Brain microvascular endothelial cell (primary cell): ENCODE measurements at regions not wholly inside any gene's neighbourhood (a gene's known extent, or its start where the extent isn't known, plus 50 kb on each side); places are given as distances from the start of the nearest gene placed in this dataset.

Experiments used
- DNase-seq: peaks from one replicate; pipeline ENCODE4 v3.0.0-alpha.2; 2020
- H3K27ac ChIP-seq: fragments of 250-450 bp; sonication (Bioruptor Pico); 2 replicates; pipeline ENCODE4 v1.5.1; 2020; ENCODE audit warnings: mild to moderate bottlenecking, moderate library complexity
- H3K27me3 ChIP-seq: fragments of 250-450 bp; sonication (Bioruptor Pico); replicated peaks from 2 replicates; pipeline ENCODE4 v1.5.1; 2020; ENCODE audit warnings: mild to moderate bottlenecking
- H3K36me3 ChIP-seq: fragments of 250-450 bp; sonication (Bioruptor Pico); replicated peaks from 2 replicates; pipeline ENCODE4 v1.5.1; 2020; ENCODE audit warnings: mild to moderate bottlenecking
- H3K4me3 ChIP-seq: 2 replicates; pipeline ENCODE4 v1.5.1; 2011; ENCODE audit warnings: low read depth, mild to moderate bottlenecking, control low read depth, low read length, moderate library complexity
- in situ Hi-C: cut with HindIII; loops from 2 replicates; pipeline ENCODE4 v1.10.0; 2017; ENCODE audit warnings: low sequenced_read_pairs, low pct_ligation_motif_present
- TF ChIP-seq, protein P1 (sequence below): IDR thresholded peaks from 2 replicates; pipeline ENCODE4 v1.5.1; 2011; ENCODE audit warnings: low read depth, mild to moderate bottlenecking, moderate library complexity, low read length, control low read depth, inconsistent platforms; ENCODE audit errors: missing control alignments

DNA sequence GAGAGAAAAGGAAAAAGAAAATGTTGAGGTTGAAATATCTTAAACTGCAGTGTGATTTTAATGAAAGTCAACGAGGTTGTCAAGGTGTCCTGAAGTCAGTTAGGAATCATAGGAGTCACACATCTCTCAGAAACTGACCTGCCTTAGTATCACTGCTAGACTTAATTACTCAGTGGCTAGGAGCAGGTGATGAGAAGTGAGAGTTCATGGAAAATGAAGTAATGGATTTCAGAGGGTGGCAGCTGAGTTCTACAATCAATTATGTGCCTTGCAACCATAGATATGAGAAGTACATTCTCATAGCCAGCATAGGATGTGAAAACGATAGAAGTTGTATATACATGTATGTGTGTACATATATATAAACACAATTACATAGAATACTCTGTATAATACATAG lies 1269.7 kb downstream of the FSTL5 start:
- no peak overlapping the region for H3K4me3 ChIP-seq
- no peaks in the 10 kb centered on the region for H3K36me3 ChIP-seq
- DNase-seq: no peak
- TF ChIP-seq, protein P1, sequence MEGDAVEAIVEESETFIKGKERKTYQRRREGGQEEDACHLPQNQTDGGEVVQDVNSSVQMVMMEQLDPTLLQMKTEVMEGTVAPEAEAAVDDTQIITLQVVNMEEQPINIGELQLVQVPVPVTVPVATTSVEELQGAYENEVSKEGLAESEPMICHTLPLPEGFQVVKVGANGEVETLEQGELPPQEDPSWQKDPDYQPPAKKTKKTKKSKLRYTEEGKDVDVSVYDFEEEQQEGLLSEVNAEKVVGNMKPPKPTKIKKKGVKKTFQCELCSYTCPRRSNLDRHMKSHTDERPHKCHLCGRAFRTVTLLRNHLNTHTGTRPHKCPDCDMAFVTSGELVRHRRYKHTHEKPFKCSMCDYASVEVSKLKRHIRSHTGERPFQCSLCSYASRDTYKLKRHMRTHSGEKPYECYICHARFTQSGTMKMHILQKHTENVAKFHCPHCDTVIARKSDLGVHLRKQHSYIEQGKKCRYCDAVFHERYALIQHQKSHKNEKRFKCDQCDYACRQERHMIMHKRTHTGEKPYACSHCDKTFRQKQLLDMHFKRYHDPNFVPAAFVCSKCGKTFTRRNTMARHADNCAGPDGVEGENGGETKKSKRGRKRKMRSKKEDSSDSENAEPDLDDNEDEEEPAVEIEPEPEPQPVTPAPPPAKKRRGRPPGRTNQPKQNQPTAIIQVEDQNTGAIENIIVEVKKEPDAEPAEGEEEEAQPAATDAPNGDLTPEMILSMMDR: no peak
- in situ Hi-C loops: no loop called here
- no peak overlapping the region for H3K27ac ChIP-seq
- H3K27me3 ChIP-seq: no peaks in the 10 kb centered on the region

- no peaks in the 10 kb centered on the region for H3K36me3 ChIP-seq
- in situ Hi-C loops: no loop called here
- no peak overlapping the region for H3K27ac ChIP-seq
Observed at GRCh38 chr4:160894809-160895208, 1269.0 kb downstream of the FSTL5 start.

DNA sequence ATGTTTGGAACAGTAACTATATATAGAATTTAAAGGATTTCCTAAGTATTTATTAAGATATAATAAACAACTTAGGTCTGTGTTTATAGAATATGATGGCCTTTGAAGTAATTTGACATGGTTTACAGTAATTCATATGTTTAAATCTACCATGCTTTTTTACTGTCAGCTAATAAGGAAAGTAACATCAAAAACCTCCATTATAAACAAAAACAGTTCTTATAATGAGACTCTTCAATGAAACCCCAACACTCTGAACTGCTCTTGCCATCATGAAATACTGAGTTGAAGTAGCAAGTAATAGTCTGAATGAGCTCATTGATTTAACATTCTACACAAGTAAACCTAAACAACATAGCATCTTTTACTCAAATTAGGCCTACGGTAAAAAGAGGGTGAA lies 1236.5 kb downstream of the FSTL5 start:
- DNase-seq: no peak
- H3K36me3 ChIP-seq: no peaks in the 10 kb centered on the region
- H3K27me3 ChIP-seq: no peaks in the 10 kb centered on the region
- no peak overlapping the region for H3K27ac ChIP-seq
- TF ChIP-seq, protein P1: no peak
- H3K4me3 ChIP-seq: no peak overlapping the region
- in situ Hi-C loops: no loop called here

More at GRCh38 chr4:160894809-160895208, 1269.0 kb downstream of the FSTL5 start:
- Histone ChIP-seq H3K27me3 (no peaks in the 10 kb centered on the region), H3K4me3 (no peak overlapping the region)
- TF ChIP-seq, protein P1: no peak
- no peak for DNase-seq

GRCh38 chr4:160928482-160928881 lies 1235.3 kb downstream of the FSTL5 start:
- DNase-seq: no peak
- no peaks in the 10 kb centered on the region for H3K27me3 ChIP-seq
- no peak overlapping the region for H3K27ac ChIP-seq
- TF ChIP-seq, protein P1: no peak
- in situ Hi-C loops: no loop called here
- no peak overlapping the region for H3K4me3 ChIP-seq
- H3K36me3 ChIP-seq: no peaks in the 10 kb centered on the region

DNA sequence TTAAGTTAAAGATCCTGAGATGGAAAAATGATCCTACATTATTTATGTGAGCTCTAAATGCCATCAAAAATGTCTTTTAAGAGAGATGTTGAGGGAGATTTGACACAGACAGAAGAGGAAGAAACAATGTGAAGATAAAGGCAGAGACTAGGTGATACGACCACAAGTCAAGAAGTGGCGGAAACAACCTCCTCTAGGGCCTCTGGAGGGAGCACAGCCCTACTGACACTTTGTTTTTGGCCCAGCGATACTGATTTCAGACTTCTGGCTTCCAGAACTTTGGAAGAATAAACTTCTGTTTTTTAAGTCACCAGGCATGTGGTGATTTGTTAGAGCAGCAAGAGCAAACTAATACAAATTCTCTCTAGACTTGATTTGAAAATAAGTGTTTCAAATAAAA lies 1216.1 kb downstream of the FSTL5 start:
- in situ Hi-C loops: no loop called here
- no peak overlapping the region for H3K4me3 ChIP-seq
- TF ChIP-seq, protein P1: no peak
- H3K27me3 ChIP-seq: no peaks in the 10 kb centered on the region
- no peak for DNase-seq
- H3K36me3 ChIP-seq: no peaks in the 10 kb centered on the region
- H3K27ac ChIP-seq: no peak overlapping the region

GRCh38 chr4:160956875-160957274 lies 1206.9 kb downstream of the FSTL5 start:
- TF ChIP-seq, protein P1: no peak
- no peak for DNase-seq
- Histone ChIP-seq H3K27ac (no peak overlapping the region), H3K27me3 (no peaks in the 10 kb centered on the region), H3K36me3 (no peaks in the 10 kb centered on the region), H3K4me3 (no peak overlapping the region)
- in situ Hi-C loops: no loop called here
